ENCODE measurements at regions not wholly inside any gene's neighbourhood (a gene's known extent, or its start where the extent isn't known, plus 50 kb on each side); places are given as distances from the start of the nearest gene placed in this dataset.

DNA sequence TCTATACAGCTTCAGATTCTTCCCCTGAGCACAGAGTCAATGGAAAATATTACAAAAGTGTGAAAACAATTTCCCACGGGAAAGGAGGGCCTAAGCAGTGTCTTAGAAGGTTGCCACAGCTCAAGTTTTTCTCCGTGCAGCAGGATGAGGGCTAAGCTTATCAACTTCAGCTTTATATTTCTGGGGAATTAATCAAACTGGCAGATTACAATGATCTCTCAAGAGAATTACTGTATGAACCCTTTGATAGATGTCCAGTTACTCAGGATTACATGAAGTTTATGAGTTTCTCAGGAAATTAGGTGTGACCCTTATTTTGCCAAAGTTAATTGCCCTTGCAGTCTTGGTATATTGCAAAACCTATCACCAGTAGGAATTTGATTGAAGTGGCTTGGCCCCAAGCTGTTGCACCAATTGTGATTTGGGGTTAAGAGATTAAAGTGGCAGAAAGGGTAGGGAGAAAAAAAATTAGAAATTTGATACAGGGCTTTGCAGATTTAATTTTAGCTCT lies 298.4 kb downstream of the MAP2K6 start:
- DNase-seq (ENCODE audit: low spot score): no peak
- intact Hi-C loops (cut with DNase I): no loop called here

DNA sequence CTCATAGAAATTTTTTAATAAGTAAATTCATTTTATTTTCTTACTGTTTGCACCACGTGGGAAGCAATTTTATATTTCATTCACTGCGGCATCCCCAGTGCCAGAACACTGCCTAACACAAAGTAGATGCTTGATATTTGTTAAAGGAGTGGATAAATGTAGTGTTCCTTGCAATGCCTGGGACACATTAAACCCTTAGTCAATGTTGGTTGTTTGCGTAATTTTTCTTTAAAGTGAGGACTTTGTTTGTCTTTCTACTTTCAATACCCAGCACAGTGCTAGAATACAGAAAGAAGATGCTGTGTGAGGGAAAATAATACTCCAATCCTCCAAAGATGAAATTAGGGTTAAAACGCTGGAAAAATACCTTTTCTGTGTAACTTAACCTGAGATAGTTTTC lies 299.3 kb downstream of the MAP2K6 start:
- intact Hi-C loops (cut with DNase I): no loop called here

DNA sequence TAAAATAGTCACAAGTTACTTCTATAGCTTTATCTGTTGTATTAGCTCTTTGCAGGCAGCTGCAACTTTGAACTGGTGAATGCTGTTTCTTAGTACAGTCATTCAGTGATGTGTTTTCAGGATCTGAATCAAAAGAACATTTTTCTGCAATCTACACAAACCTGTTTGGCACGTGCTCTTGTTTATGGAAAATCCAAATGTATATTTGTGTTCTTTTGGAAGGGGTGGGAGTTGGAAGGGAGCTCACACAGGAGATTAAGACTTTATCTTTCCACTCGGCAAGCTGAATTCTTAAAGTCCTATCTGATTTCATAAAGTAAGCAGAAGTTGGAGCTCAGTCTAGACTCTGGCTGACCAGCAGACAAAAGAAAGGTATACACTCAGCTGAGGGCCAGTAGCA lies 300.2 kb downstream of the MAP2K6 start:
- intact Hi-C loops (cut with DNase I): no loop called here
- DNase-seq (ENCODE audit: low spot score): no peak

More for the DNA sequence above, 299.3 kb downstream of the MAP2K6 start:
- DNase-seq (ENCODE audit: low spot score): no peak

DNA sequence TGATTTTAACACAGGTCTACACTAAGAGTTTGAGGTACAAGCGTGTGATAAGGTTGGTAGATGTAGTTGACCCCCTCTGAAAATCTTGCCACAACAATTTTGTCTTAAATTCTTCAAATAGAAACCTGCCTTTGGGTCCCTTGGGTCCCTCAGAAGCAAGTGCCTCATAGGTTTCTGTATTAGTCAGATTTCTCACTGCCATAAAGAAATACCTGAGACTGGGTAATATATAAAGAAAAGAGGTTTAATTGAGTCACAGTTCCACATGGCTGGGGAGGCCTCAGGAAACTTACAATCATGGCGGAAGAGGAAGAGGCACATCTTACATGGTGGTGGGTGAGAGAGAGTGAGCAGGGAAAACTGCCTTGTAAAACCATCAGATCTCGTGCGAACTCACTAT lies 301.2 kb downstream of the MAP2K6 start:
- DNase-seq (ENCODE audit: low spot score): no peak
- intact Hi-C loops (cut with DNase I): no loop called here

DNA sequence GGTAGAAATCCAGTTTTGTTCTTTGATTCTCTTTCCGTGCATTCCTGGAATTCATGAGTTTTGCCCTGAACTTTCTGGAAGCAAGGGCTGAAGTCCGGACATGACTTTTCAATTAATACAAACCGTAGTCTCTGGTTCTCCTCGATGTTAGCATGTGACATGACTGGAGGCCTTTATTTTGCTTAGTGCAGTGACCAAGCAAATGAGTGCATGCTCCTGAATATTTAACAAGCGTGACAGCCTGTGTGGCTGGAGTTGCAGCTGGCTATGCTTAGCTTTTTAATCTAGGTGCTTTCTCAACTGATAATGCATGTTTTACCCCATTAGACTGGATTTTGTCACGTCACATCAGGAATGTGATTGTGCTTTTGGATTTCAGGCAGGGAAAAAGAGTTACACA lies 302.1 kb downstream of the MAP2K6 start:
- intact Hi-C loops (cut with DNase I): no loop called here
- DNase-seq (ENCODE audit: low spot score): no peak

DNA sequence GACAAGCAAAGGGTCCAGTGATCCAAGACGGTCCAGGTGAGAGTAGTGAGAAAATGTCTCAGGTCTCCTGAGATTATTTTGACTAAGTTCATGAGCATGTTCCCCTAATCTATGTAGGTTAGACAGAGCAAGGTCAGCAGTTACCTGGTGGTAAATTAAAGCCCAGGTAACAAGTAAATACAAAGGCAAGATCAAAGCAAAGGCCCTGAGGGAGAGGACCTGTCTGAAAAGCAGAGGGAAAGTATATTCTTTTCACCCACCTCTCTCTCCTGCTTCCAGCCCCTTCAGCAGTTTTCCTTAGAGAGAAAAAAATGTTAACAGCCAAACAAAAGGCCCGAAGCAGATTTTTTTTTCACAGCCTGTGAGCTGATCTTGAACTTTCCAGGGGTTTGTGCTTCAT lies 302.7 kb downstream of the MAP2K6 start:
- intact Hi-C loops (cut with DNase I): no loop called here
- no peak for DNase-seq (ENCODE audit: low spot score)

DNA sequence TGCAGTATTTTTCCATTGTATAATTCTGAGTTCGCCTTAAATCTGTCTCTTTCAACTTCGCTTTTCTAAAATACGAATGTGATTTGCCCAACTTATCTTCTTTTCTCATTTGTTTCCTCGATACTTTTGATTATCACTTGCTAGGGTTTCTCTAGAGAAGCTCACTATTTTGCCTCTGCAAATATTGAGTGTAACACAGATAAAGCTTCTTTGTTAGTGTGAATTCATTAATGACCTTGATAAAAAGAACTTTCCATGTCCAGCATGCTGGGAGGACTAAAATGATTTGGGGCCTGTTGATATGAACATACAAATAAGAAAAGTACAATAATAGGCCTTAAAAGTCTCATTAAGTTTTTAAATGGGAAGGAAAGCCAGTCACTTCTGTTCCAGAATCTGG lies 303.3 kb downstream of the MAP2K6 start:
- DNase-seq (ENCODE audit: low spot score): no peak
- intact Hi-C loops (cut with DNase I): no loop called here

DNA sequence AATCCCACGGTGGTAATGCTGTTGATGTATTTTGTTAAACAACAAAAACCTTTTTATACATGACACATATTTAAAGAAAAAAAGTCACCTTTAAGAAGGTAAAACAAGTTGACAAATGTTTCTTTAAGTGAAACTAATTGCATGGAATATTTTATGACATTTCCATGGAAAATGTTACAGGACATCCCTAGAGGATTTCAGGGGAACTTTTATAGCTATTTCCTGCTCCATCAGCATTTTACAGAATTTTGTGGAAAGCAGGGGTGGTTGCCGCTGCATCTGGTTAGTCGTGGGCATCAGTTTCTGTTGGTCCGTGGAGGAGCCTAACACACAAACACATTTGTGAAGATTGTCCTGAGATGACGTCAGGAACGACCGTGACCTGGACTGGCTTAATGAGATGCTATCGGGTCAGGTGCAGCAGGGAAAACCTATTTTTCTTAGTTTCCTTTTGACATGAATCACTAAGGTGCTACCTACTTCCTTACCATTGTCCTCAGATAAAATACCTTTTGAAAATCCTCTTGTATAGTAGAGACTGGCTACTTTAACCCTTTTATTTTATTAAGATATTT lies 305.1 kb downstream of the MAP2K6 start:
- no peak for DNase-seq (ENCODE audit: low spot score)
- intact Hi-C loops (cut with DNase I): loop anchor here in 1 of 2 donors (2.0 kb wide), 1 partner anchor 61 kb away; no protein-coding TSS in a partner anchor

DNA sequence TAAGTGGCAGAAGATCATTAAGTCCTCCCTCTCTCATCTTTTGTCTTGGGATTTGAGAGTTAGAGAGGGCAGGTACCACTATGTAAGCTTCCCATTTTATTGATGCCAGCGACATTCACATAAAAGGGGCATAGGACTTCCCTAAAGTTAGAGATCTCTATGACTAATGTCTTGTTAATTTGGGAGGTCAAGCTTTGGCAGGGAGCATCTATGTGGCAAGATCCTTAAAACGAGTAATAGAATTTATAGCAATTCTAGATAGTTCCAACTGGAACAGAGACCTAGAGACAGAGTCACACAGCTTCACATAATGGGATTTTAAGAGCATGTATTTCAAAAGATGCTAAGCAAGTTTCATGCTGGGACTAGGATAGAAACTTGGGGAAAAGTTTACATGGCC lies 308.0 kb downstream of the MAP2K6 start:
- intact Hi-C loops (cut with DNase I): no loop called here
- no peak for DNase-seq (ENCODE audit: low spot score)

DNA sequence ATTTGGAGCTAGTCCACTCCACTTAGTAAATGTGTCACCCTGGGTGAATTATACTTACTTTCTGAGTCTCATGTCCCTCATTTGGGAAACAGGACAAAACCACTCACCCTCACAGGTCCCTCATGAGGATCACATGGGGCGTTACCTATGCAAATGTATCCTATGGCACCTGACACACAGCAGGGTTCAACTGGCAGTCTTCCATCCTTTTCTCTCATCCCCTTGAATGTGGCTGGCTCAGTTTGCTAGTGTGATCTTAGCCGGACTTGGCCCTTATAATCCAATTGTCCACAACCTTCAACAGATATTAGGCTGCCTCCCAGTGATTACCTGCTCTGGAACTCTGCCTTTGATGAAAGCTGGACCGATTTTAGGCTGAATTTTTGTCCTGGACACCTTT lies 308.8 kb downstream of the MAP2K6 start:
- DNase-seq (ENCODE audit: low spot score): no peak
- intact Hi-C loops (cut with DNase I): no loop called here

DNA sequence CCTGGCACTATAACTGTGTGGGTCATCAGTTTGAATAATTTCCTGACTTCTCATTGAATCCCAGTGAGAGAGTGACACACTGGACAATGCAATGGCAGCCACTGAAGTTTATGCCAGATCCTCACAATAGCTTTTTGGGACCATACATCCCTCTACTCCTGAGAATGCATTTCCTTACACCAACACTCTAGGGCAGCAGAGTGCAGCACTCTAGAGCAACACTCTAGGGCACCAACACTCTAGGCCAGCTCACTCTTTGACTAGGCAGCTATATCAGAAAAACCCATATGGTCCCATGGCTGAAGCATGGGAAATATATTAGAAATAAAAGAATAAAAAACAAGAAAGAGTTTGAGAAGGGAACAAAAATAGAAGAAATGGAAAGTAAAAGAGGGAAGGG lies 309.2 kb downstream of the MAP2K6 start:
- intact Hi-C loops (cut with DNase I): no loop called here
- no peak for DNase-seq (ENCODE audit: low spot score)

DNA sequence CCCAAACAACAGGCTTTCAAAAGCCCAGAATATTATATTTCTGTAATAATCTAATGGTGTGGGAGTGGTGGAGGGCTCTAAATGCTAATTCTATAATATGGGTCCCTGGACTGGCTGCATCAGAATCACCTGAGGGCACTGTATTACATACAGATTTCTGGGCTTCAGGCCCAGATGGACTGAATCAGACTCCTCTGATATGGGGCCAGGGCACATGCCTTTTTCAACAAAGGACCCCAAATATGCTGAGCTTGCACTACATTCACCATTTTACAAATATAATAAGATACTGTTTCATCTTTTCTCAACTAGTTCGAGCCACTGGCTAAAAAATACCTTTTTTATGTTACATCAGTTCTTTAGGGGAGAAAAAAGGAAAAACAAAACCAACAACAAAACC lies 309.7 kb downstream of the MAP2K6 start:
- intact Hi-C loops (cut with DNase I): no loop called here
- DNase-seq (ENCODE audit: low spot score): no peak

DNA sequence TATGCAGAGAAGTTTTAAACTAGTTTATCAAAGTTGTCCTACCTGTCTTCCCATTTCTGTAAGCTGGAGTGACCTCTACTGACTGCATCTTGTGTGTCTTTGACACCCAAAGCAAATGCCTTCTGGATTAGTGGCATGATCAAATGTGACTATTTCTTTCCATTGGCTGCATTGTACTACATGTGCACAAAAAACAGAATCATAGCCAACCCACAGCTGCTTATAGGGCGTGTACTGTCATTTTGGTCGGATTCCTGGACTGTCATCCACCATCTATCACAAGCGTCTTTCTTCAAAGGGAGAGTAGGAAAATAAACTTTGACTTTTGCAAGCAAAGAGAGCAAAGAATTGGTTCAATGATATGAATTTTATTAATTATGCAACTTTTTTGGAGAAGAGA lies 310.6 kb downstream of the MAP2K6 start:
- DNase-seq (ENCODE audit: low spot score): no peak
- intact Hi-C loops (cut with DNase I): no loop called here

DNA sequence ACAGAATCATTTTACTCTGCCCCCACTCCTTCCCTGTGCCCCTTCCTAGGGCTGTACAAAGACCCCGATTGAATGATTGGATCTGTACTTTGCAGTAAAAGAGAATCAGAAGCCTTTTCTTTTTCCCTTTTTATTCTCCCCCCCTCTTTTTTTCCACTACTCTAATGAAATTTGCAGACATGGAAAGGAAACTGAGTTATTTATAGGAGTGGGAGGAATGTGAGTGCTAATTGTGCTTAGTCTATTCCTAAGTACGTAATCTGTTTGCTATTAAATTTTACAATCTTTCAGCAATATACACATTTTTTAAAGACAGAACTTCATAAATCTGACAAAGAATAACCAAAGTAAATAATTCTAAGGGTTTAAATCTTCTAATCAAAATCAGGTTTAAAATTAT lies 314.3 kb downstream of the MAP2K6 start:
- intact Hi-C loops (cut with DNase I): no loop called here
- DNase-seq (ENCODE audit: low spot score): no peak

DNA sequence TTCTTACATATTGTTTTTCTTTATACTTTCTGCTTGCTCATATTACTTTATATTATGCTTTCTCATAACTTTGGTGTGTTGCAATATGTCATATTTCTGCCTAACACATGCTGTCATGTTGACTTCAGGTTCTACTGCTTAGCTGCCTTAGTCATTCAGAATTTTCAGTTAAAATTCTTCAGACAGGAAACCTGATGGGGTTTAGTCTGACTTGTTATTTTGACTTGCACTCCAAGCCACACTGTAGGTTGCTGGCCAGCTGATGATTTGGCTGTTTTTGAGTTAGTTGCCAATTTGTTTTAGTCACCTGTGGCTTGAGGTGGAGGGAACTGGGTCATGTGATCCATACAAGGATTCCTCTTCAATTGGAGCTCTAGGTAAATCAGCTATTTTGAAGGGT lies 315.4 kb downstream of the MAP2K6 start:
- no peak for DNase-seq (ENCODE audit: low spot score)
- intact Hi-C loops (cut with DNase I): no loop called here

DNA sequence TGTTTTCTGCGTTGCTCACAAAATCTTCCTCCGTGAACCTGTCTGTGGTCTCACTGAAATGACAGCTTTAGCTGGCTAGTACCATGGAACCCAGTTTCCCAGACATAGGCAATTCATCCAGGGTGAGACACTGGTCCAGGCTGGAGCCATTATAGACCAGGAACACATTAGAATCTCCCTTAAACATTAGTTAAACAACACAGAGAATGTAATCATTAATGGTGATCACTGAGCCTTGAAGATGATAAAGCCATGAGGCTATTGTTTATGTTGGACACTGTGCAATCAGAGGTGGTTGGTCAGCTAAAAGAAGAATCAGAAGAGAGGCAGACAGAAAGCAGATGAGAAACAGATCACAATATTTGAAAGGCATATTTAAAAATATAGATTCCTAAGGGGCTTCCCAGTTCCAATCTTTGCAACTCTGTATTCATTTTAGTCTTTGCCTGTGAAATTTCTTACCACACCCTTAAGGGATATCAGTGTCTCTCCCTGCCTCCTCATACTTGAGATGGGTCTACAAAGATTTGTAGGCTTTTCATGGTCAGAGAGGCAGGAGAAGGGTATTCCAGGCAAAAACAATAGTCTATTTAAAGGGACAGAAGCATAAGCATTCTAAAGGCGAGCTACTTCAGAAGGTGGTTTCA lies 317.9 kb downstream of the MAP2K6 start:
- no peak for DNase-seq (ENCODE audit: low spot score)
- intact Hi-C loops (cut with DNase I): no loop called here

DNA sequence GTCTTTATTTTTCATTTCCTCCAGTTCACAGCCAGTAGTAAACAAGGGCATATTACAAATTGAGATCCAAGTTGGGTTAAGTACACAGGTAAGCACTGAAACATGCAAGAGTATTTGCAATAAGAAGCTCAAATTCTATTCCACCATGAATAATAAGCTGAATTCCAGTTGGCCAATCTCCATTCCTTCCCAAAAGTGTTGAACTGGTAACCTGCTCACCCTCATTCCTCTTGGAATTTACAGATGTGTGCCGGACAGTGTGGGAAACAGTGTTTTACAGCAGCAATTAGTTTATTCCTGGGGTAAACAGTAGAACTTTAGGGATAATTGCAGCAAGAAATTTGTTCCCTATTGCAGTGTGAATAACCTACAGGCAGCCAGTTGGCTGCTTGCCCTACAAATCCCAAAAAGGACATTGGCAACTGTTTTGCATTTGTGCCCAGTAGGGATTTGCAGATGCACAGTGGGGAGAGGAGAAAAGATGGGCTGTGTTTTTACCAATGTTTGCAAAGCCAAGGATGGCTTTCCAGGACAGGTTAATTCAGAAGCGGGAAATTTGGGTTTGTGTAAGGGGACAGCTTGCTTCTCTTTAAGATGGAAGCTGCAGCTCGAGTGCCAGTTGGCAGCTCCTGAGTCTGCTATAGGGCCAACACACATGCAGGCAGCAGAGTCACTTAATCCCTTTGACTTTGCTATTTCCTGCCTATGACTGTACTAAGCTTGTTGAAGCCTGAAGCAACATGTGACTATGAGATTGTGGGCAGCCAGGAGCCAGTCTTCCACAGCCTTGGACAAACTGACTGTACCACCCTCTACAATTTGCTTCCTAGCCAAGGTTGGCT lies 318.9 kb downstream of the MAP2K6 start:
- intact Hi-C loops (cut with DNase I): no loop called here
- DNase-seq (ENCODE audit: low spot score): no peak

DNA sequence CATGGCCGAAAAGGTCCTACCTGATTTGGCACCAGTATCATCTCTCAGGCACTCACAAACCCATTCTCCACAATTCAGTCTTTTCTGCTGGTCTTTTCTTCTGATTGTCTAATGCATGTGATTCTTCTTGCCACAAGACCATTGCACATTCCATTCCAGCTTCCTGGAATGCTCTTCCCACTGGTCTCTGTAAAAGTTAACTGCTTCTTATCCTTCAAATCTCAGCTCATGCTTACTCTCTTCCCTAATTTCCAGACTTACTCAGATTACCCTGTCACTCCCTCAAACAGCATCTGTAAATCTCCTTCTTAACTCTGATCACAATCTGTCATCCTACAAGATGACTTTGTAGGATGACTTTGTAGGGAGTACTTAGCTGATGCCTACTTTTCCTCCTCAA lies 320.2 kb downstream of the MAP2K6 start:
- DNase-seq (ENCODE audit: low spot score): no peak
- intact Hi-C loops (cut with DNase I): no loop called here

DNA sequence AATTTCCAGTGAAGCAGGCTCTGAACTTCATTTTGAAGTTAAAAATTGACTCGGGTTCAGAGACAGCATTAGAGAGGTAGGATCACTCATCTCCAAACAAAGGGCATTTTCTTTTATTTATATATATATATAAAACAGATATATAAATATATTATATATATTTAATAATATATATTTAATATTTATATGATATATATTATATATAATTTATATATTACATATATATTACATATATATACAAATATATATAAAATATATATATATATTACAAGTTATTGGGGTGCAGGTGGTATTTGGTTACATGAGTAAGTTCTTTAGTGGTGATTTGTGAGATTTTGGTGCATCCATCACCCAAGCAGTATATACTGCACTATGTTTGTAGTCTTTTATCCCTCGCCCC lies 320.8 kb downstream of the MAP2K6 start:
- DNase-seq (ENCODE audit: low spot score): no peak
- intact Hi-C loops (cut with DNase I): no loop called here

DNA sequence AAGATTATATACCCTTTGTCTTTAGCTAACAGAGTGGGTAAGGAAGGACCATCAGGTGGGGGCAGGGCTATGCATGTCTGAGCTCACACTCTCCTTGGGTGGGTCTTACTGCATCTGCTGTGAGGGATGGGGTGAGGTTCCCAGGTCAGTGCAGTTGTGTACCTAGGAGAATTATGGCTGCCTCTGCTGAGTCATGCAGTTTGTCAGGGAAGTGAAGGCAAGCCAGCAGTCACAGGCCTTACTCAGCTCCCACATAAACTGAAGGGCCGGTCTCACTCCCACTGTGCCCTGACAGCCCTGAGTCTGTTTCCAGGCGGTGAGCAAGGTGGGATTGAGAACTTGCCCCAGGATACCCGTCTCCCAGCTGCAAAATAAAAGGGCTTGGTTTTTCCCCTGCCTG lies 328.6 kb downstream of the MAP2K6 start:
- intact Hi-C loops (cut with DNase I): no loop called here
- no peak for DNase-seq (ENCODE audit: low spot score)

Data from posterior vena cava (tissue), 2 donors.